ENCODE measurements at regions not wholly inside any gene's neighbourhood (a gene's known extent, or its start where the extent isn't known, plus 50 kb on each side); places are given as distances from the start of the nearest gene placed in this dataset.

GRCh38 chr13:106696140-106696539 lies 128.2 kb upstream of the ARGLU1 start:
- no peak overlapping the region for H3K4me3 ChIP-seq (ENCODE audit: control insufficient read depth, low read depth, low read length)
- no peak for TF ChIP-seq CTCF (IDR thresholded peaks at IDR 0.05; ENCODE audit: control insufficient read depth, insufficient read depth, low read depth, low read length, missing control alignments)
- no peak for DNase-seq (ENCODE audit: low read depth)

- DNase-seq (ENCODE audit: low read depth): no peak
- H3K4me3 ChIP-seq (ENCODE audit: control insufficient read depth, low read depth, low read length): no peak overlapping the region
- no peak for TF ChIP-seq CTCF (IDR thresholded peaks at IDR 0.05; ENCODE audit: control insufficient read depth, insufficient read depth, low read depth, low read length, missing control alignments)
These were observed 127.2 kb upstream of the ARGLU1 start for GRCh38 chr13:106695139-106695538.

GRCh38 chr13:106691861-106692260 lies 123.9 kb upstream of the ARGLU1 start:
- no peak for TF ChIP-seq CTCF (IDR thresholded peaks at IDR 0.05; ENCODE audit: control insufficient read depth, insufficient read depth, low read depth, low read length, missing control alignments)
- H3K4me3 ChIP-seq (ENCODE audit: control insufficient read depth, low read depth, low read length): no peak overlapping the region
- no peak for DNase-seq (ENCODE audit: low read depth)

- no peak for TF ChIP-seq CTCF (IDR thresholded peaks at IDR 0.05; ENCODE audit: control insufficient read depth, insufficient read depth, low read depth, low read length, missing control alignments)
- no peak for DNase-seq (ENCODE audit: low read depth)
- no peak overlapping the region for H3K4me3 ChIP-seq (ENCODE audit: control insufficient read depth, low read depth, low read length)
These were observed 123.4 kb upstream of the ARGLU1 start for GRCh38 chr13:106691341-106691740.

GRCh38 chr13:106690779-106691178 lies 122.8 kb upstream of the ARGLU1 start:
- no peak overlapping the region for H3K4me3 ChIP-seq (ENCODE audit: control insufficient read depth, low read depth, low read length)
- DNase-seq (ENCODE audit: low read depth): no peak
- no peak for TF ChIP-seq CTCF (IDR thresholded peaks at IDR 0.05; ENCODE audit: control insufficient read depth, insufficient read depth, low read depth, low read length, missing control alignments)

GRCh38 chr13:106689906-106690305 lies 122.0 kb upstream of the ARGLU1 start:
- no peak overlapping the region for H3K4me3 ChIP-seq (ENCODE audit: control insufficient read depth, low read depth, low read length)
- TF ChIP-seq CTCF (IDR thresholded peaks at IDR 0.05; ENCODE audit: control insufficient read depth, insufficient read depth, low read depth, low read length, missing control alignments): no peak
- DNase-seq (ENCODE audit: low read depth): no peak

GRCh38 chr13:106688940-106689339 lies 121.0 kb upstream of the ARGLU1 start:
- no peak for DNase-seq (ENCODE audit: low read depth)
- H3K4me3 ChIP-seq (ENCODE audit: control insufficient read depth, low read depth, low read length): no peak overlapping the region
- TF ChIP-seq CTCF (IDR thresholded peaks at IDR 0.05; ENCODE audit: control insufficient read depth, insufficient read depth, low read depth, low read length, missing control alignments): no peak
